ENCODE measurements at regions not wholly inside any gene's neighbourhood (a gene's known extent, or its start where the extent isn't known, plus 50 kb on each side); places are given as distances from the start of the nearest gene placed in this dataset.

DNA sequence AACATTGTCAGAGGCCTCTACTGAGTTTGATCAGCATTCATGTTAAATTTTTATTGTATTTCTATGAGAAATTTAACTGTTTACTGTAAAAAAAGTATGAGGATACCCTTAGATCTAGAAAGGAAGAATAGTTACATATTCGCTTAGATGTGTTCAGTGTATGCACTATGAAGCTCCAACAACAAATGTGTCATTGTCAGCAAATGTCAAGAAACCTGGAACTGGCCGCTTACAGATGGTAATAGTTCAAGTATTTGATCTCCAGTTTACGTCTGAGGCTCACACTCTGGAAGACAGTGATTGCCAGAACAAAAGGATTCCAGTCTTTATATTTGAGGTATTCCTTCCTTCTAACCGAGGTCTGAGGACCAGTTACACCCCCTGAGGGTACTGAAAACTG lies 921.2 kb upstream of the LRRTM1 start:
- no peak for DNase-seq

DNA sequence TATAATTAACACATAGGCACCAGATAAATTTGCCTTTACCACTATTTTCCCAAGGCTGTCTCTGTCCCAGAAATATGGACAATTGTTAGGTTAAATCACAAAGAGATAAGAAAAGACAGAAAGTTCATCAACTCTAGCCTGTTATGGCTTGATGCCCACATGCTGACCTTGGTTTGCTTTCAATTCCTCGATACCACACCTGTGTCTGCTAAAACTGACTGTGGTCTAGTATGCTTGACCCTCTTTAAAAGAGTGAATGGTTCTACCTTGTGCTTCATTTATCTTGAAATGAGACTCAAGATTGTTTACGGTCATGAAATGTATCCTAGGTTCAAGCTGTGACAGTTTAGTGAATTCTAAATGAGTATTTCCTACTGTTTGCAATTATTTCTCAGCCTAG lies 909.0 kb upstream of the LRRTM1 start:
- DNase-seq: no peak

DNA sequence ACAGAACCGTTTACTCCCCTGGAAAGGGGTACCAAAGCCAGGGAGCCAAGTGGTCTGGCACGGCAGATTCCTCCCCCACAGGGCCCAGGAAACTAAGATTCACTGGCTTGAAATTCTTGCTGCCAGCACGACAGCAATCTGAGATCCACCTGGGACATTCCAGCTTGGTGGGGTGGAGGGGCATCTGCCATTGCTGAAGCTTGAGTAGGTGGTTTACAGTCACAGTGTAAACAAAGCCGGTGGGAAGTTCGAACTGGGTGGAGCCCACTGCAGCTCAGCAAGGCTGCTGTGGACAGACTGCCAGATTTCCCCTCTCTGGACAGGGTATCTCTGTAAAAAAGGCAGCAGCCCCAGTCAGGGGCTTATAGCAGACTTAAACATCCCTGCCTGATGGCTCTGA lies 901.7 kb upstream of the LRRTM1 start:
- DNase-seq: no peak

DNA sequence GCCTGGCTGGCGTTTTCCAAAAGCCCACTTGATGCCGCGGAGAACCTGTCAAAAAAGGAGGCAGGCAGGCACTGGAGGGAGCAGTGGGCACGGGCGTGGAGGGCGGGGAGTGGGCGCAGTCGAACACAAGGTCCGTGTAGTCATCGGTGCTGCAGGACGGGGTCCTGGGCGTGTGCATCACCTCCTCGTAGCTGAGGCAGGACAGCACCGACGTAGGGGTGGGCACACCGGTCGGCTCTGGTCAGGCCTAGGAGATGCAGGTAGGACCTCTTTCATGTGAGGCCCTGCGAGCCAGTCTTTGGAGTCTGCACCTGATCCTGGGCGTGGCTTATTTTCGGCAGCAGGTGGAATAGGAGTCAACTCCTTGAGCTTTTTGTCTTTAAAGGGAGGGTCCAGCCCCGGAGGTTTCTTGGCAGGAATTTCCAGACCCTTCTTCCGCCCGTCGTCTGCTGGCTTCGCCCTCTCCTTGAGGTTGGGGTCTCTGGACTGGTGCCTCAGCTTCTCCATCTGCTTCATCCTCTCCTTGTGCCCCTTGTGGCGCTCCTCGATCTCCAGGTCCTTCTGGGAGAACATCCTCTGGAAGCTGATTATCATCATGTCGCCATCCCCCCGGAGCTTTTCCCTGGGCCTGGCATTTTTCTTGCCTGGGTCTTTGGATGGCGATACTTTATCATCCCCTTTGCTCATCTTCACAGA lies 892.5 kb upstream of the LRRTM1 start:
- no peak for DNase-seq

DNA sequence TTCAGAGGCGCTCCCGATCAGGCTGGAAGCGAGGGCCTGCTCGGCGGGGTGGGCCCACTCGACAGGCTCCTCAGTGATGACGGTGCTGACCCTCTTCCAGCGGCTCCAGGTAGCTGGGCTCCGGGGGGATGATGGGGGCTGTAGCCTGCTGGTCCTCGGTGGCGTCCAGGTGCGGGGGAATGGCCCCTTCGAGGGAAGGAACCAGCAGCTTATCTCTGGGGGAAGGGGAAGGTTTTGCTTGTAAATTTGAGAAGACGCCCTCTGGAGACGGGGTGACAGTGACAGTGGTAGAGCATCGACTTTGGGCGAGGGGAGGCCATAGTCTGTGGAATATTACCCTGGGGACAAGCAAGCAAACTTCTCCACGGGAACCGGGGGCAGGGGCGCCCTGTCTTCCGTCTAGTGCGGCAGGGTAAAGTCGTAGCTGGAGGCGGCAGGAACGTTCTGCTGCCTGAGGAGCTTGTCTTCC lies 891.9 kb upstream of the LRRTM1 start:
- DNase-seq: no peak

DNA sequence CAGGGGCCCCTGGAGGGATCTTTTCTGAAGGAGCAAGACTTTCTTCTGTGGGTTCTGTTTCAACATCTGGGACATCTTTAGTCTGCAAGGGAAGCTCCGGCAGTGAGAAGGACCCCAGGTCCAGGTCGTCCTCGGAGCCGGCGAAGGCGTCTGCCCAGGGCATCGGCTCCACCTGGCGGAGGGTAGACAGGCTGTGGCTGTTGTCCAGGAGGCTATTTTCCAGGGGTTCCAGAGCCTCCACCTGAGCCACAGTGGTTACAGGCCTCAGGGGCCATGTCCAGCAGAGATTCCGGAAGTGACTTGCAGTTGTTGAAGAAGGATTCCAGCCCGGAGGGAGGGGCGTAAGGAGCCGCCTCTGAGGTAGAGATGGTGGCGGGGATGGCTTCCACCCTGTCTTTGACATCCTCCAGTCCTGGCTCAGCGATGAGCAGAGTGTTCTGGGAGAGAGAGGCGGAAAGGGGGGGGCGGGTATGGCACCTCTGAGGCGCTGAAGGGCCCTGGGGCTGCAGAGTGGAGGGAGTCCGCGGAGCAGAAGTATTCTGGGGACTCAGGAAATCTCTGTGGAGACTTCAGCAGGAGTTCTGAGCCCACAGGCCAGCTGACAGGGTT lies 891.3 kb upstream of the LRRTM1 start:
- no peak for DNase-seq

DNA sequence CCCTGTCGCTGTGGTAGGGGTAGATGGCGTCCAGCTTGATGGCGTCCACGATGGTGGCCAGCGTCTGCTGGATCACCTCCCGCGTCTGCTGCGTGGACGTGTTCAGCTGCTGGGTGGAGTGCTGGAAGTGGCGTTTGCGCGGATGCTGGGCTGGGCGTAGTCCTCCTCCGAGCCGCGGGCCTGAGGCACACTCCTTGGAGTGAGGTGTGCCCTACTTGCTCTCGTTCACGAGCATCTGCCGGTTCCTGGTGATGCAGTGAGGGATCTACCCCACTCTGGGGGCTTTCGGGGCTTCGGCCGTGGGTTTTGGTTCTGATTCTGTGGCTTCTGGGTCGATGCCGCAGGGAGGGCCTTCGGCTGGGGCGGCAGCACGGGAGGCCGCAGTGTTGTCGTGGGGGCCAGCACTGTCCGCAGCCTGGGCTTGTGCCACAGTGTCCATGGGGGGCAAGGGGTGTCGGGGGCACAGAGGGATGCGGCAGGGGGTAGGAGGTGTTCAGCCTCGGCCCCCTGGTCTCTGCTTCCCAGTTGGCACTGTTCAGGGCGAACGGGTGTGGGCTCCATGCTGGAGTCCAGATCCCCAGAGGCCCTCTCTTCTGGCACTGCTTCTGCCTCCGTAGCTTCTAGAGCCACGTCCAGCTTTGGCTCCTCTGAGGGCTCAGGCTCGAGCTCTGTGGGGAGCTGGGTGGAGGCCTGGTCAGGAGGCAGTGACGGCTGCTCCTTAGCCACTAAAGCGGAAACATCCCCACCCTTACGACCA lies 890.6 kb upstream of the LRRTM1 start:
- no peak for DNase-seq

DNA sequence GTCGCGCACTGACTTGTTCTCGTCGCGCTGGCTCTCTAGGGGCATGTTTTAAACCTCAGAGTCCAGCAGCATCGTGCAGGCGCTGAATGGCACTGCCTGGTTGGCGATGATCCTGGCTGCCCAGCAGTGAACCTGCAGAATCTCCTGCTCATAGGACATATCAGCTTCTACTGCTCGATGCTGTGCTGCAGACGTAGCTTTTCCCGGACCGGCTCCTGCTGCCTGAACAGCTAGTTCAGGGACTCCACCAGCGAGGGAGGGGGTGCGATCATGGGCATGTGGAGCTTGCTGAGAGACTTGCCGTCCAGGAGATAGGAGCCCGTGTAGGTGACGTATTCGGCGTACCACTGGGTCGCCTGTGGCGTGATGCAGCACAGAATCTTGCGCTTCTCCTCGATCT lies 890.0 kb upstream of the LRRTM1 start:
- no peak for DNase-seq

DNA sequence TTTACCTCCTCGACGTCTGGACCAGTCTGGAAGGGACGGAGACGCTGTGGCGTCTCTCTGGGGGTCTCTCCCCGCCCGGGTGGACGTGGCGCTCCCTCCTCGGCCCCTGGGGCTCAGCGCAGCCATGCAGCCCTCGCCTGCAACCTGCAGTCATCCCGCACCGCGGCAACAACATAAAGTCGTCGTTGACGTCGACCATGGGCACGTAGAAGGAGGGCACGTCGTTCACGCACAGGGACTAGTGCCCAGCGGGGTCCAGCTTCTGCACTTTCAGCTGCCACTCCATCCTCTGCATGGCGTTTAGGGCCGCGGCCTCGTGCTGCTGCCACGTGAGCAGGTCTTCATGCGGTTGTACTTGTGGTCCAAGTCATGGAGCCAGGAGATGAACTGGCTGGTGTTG lies 889.6 kb upstream of the LRRTM1 start:
- no peak for DNase-seq

DNA sequence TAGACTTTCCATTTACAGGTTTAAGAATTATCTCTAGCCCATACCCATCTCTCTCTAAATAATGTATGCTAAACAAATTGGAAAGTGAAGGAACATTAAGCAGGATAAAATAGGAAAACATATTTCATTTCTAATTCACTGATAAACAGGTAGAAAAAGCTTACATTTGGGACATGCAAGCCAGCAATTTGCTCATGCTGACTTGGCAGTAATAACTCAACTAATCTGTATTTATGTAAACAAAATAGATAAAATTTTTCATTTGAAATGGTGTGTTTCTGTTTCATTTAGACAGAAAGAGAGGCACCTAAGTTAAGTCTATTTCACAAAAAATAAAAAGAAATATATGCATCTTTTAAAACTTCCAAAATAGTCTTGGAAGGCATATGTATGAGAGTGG lies 877.3 kb upstream of the LRRTM1 start:
- DNase-seq: no peak

DNA sequence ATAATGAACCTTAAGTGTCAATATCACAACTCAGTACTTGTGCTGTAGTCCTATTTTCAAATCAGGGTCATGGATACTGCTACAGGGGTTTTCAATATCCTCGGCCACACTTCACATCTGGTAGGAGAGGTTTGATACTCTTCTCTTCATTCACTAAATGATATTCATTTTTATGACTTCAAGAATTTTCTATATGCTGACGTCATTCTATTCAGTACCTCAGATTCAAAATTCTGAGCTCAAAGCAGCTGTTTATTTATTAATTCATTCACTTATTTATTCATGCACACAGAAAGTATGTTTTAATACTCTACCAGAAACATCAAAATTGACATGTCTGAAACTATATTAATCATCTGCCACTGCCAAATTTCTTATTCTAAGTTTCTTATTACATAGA lies 866.9 kb upstream of the LRRTM1 start:
- DNase-seq: no peak

DNA sequence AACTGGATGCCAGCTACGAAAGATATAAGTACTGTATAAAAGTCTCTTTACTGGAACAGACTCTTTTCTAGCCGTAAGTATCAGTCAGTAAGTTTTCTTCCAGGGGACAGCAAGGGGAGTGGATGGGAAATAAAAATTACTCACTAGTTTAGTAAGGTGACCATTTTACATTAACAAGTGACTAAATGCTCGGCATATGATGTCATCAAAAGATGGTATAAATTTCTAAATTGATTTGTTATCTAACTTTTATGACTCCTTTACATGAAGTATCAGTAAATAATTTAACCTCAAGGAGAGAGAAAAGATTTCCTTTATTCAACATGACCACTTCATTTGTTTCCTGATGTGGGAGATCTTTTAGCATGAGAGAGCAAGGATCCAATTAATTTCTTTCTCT lies 859.0 kb upstream of the LRRTM1 start:
- no peak for DNase-seq

DNA sequence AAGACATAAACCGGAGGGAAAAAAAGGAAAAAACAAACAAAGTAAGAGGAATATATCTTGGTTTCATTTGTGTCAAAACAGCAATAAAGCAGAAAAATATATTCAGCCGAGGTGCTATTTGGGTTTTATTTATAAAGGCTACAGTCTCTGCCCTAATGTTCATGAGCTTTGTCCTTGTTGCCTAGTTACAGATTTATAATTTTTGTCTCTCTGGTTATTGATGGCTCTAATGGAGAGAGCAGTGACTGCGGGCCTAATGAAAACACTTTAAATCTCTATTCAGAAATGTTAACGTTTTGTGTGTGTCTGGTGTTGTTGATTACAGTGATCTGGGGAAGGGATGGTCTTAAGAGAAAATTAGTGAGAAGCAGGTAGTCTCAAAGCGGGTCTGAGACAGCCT lies 854.0 kb upstream of the LRRTM1 start:
- DNase-seq: no peak

DNA sequence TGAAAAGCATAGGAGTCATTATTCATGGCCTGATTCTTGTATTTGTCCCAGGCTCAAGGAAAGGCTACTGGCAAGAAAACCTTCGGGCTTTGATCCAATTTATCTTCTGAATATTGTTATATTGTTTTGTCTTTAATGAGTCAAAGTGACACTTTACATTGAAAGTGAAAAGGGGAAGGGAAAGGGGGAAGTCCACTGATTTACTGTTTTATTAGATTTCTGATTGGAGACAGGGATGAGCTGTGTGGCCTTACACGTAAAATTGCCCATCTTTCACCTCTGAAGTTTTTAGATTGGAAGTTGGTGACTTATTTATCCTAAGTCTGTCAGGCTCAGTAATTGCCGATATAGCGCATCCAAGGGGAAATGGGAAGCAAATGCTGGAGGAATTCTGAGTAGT lies 843.8 kb upstream of the LRRTM1 start:
- DNase-seq: no peak

DNA sequence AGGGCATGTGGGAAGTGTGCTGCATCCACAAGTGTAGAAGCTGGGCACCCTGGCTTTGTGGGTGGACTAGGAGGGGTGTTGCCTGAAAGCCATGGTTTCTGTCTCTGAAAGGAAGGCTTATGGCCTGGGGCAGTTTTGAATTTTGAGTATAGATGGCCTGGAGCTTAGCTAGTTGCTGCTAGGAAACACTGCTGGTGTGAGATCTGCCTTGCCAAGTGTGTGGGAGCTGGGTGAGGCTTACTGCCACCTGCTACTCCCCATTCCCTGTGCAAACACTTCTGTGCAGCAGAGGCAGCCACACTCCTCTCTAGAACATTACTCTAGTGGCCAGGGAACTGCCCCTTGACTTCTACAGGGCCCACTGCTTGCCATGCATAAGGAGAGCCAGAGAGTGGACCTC lies 831.7 kb upstream of the LRRTM1 start:
- DNase-seq: no peak

DNA sequence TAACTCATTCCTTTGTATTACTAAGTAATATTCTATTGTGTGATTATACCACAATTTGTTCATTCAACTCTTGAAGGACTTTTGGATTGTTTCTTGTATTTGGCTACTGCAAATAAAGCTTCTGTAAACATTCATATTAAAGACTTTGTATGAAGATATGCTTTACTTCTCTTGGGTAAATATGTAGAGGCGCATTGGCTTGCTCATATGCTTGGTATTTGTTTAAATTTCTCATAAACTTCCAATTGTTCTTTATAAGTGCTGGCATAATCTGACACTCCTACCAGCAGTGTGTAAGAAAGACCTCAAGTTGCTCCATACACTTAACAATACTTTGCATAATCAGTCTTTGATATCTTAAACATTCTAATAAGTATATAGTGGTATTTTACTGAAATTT lies 792.8 kb upstream of the LRRTM1 start:
- DNase-seq: no peak

DNA sequence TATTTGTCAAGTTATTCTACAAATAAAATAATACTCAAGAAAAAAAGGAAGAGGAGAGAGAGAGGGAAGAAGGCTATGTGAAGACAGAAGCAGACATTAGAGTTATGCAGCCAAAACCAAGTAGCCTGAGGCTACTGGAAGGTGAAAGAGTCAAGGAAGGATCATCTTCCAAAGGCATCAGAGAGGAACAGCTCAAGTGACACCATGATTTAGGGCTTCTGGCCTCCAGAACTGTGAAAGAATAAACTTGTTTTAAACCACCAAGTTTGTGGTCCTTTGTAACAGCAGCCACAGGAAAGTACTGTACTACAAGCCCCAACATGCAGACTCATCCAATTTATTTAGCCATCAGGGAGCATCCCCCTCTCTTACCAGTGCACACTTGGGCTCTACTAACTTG lies 788.5 kb upstream of the LRRTM1 start:
- no peak for DNase-seq

DNA sequence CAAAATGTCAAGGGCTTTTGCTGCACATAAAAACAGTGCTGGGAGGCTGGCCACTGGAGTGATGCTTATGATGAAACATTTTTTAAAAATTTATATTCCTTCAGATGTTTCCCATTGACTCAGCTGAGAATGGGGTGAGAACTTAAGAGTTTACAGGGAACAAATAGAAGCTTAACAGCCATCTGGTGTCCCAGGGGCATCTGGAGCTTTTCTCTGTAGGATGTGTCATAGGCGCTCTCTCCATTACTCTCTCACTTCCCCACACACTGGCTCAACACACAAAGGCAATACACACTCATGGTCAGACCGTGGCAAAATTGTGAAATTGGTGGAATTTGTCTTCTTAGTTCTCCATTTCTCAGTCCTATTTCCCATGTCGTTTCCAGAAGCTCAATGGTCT lies 783.1 kb upstream of the LRRTM1 start:
- DNase-seq: no peak

DNA sequence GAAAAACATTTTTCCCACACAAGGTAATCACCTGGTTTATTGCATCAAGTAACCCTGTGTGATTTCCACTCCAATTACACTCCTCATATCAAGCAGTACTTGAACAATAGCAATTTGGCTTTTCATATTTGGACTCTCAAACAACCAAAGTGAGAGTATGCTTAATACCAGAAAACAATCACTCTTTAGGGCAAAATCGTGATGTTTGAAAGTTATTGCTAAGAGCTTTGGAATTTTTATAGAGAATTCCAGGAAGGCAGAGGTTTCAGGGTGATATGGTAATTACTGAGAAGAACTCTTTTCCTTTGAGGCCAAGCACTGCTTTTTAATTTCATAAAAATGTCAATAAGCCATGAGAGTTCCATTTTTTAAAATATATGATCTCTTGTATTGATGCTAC lies 779.5 kb upstream of the LRRTM1 start:
- no peak for DNase-seq

DNA sequence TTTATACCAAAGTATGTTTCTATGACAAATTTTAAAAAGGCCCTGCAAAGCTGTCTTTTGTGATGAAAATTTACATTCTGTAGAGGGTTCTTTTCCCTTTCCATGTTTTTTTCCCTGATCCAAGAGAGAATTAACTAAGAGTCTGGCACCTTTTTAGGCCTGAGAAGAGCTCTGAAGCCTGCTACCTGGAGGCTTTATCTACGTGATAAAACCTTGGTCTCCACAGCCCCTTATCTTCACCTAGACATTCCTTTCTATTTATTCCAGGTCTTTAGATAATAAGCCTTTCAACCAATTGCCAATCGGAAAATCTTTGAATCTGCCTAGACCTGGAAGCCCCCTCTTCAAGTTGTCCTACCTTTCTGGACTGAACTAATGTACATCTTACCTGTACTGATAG lies 774.1 kb upstream of the LRRTM1 start:
- no peak for DNase-seq

DNA sequence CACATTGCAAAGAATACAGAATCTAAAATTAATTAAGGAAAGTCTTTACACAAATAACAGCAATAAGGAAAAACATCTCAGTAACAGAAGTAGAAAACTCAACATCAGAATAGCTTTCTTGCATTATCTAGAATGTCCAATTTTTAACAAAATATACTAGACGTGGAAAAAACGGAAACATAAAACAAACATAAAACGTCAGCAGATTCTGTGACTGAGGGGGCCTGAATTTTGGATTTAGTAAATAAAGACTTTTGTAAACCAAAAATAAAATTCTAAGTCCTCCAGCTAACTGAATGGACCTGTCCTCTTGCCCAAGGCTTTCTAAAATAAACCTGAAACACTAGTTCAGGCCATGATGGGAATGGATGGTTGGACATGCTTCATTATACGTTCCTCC lies 773.5 kb upstream of the LRRTM1 start:
- DNase-seq: no peak

DNA sequence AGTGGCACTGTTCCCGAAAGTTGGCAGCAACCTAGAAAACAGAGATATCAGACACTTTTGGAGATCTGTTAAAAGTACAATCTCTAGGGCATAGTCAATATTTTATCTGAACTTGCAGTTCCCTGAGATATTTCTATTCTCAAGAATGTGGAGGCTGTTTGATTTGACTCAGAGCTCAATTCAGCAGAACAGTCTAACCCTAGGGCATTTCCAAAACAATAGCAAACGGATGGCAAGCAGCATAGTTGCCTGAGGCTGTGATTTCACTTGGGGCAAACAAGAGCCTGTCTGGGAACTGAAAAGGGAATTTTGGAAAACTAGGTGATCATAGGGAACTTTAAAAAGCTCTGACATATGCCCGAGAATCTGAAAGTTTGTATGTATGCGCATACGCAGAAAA lies 772.8 kb upstream of the LRRTM1 start:
- no peak for DNase-seq

DNA sequence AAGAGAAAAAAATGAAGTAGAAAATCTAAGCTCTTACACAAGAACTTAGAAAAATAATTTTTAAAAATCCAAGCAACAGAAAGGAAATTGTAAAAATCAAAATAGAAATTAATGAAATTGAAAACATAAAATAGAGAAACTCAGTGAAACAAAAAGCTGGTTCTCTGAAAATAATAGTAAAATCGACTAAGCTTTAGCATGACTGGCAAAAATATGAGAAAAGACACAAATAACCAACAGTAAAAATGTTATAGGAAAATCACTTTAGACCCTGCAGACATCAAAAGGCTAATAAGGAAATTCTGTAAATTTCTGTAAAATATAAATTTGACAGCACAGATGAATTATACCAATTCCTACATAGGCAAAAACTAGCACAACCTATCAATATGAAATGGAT lies 768.9 kb upstream of the LRRTM1 start:
- DNase-seq: no peak

DNA sequence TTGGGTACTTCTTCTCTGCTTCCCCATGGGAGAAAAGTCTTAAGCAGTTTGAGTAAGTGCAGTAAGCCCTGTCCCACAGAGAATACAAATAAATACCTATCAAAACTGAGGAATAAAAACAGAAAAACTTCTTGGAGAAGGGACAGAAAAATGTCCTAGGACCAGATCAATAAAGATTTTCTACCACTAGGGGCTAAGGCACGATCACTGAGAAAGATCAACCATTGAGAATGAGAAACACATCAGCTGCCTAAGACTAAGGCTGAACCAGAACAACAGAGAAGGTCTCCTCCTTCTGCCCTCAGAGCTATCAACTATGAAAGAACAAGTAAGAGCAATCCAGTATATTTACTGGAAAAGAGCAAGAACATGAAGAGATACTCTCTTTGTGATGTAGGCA lies 763.6 kb upstream of the LRRTM1 start:
- DNase-seq: no peak

DNA sequence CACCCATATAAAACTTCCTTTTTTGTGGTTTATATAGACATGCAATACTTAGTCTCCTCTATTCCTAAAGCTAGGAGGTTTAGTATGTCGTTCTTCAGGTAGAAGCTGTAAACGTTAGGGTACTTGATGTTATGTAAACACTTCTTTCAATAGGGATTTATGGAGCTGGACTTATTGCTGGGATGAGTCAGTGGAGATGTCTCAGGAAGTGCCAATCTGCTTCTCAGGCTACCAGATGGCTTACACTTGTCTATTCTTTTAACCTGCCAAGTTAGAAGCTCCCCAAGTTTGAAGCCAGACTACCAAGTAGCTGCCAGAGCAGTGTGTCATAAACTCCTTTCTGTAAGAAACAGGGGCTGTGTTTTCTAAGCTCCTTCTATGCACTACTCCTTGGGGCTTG lies 756.5 kb upstream of the LRRTM1 start:
- DNase-seq: no peak

Measured in NCI-H1092 treated with DMSO at 0.1 percent for 48 hours (cell line).